ENCODE measurements at regions not wholly inside any gene's neighbourhood (a gene's known extent, or its start where the extent isn't known, plus 50 kb on each side); places are given as distances from the start of the nearest gene placed in this dataset.

GRCh38 chr3:34020170-34020569 lies 221.7 kb downstream of the PDCD6IP start:
- TF ChIP-seq POLR2A (IDR thresholded peaks at IDR 0.05; ENCODE audit: low read depth, low read length): no peak
- TF ChIP-seq POLR2AphosphoS5 (IDR thresholded peaks at IDR 0.05; ENCODE audit: low read depth, low read length): no peak
